HCT116 (cell line): ENCODE measurements at regions not wholly inside any gene's neighbourhood (a gene's known extent, or its start where the extent isn't known, plus 50 kb on each side); places are given as distances from the start of the nearest gene placed in this dataset.

Experiments
- ATAC-seq: fragments of 200-7000 bp; cut with Tn5 transposase; 2 replicates; pipeline ENCODE4 v1.9.1; 2020; ENCODE audit warnings: mild to moderate bottlenecking, moderate library complexity
- BruUV-seq: library from RNA; stranded (reverse); fragments of 400-500 nt; replicated peaks from 2 replicates; lab custom pipeline; 2021; lab: Mats Ljungman, UMichigan
- CTCF ChIA-PET: fragments of 300-600 bp; sonication (Branson Sonifier 250); formaldehyde crosslinking; loops from one replicate; lab custom pipeline; 2021; ENCODE audit warnings: antibody characterized with exemption; lab: Charles Lee
- POLR2A ChIA-PET: fragments of 300-600, 350-600 bp; sonication (Branson Sonifier 250); formaldehyde crosslinking; loops from one replicate; lab custom pipeline; 2021; ENCODE audit warnings: antibody characterized with exemption; lab: Charles Lee
- RAD21 ChIA-PET, 2 experiments: fragments of 300-600 bp; sonication (Branson Sonifier 250); formaldehyde crosslinking; loops; one replicate each; lab custom pipeline; 2023; ENCODE audit warnings: low total read pairs in 2 of 2; ENCODE audit not compliant: uncharacterized antibody in 2 of 2, unreplicated experiment in 2 of 2, low non-redundant PET in 1 of 2; lab: Charles Lee
- DNase-seq: peaks from one replicate; pipeline ENCODE4 v3.0.0-alpha.2; 2010; ENCODE audit warnings: low read depth, low spot score
- H2AFZ ChIP-seq: fragments of 200-600 bp; shearing (Covaris generic), sonication (generic); 2 replicates; pipeline ENCODE4 v1.6.1; 2017; ENCODE audit warnings: low read depth, mixed run types, mixed read lengths, antibody characterized with exemption, low read length; ENCODE audit not compliant: poor library complexity, severe bottlenecking
- H3K27ac ChIP-seq: 2 replicates; pipeline ENCODE4 v1.5.1; 2012; ENCODE audit warnings: low read depth, low read length
- H3K27me3 ChIP-seq: fragments of 200-600 bp; sonication (generic); 2 replicates; pipeline ENCODE4 v1.6.1; 2016; ENCODE audit warnings: mixed run types, low read length, mixed read lengths; ENCODE audit not compliant: insufficient read depth
- H3K36me3 ChIP-seq, 2 experiments: fragments of 200-500 bp in 1 of 2; fragments of 200-600 bp in 1 of 2; sonication (Bioruptor generic) in 1 of 2; sonication (generic) in 1 of 2; 2 replicates each; pipeline versions ENCODE4 v1.5.1 to v1.6.1; 2014 to 2016; ENCODE audit warnings: low read length in 2 of 2, inconsistent platforms in 1 of 2, mixed read lengths in 1 of 2, mixed run types in 1 of 2; ENCODE audit not compliant: insufficient read depth in 2 of 2, control insufficient read depth in 1 of 2
- H3K4me1 ChIP-seq, 2 experiments: fragments of 200-600 bp in 1 of 2; sonication (generic) in 1 of 2; 2 replicates each; pipeline versions ENCODE4 v1.5.1 to v1.6.1; 2012 to 2017; ENCODE audit warnings: low read length in 2 of 2, inconsistent platforms in 1 of 2, mild to moderate bottlenecking in 1 of 2, mixed read lengths in 1 of 2, mixed run types in 1 of 2, moderate library complexity in 1 of 2; ENCODE audit not compliant: insufficient read depth in 2 of 2, control insufficient read depth in 1 of 2
- H3K4me2 ChIP-seq: fragments of 200-600 bp; sonication (generic); 2 replicates; pipeline ENCODE4 v1.6.1; 2017; ENCODE audit warnings: mixed run types, low read length, mixed read lengths
- H3K4me3 ChIP-seq, 2 experiments: fragments of 200-600 bp in 1 of 2; sonication (generic) in 1 of 2; replicated peaks in 1 of 2; 2 replicates each; pipeline ENCODE4 v1.5.1; 2011 to 2016; ENCODE audit warnings: low read length in 2 of 2, control low read depth in 1 of 2, low read depth in 1 of 2, mild to moderate bottlenecking in 1 of 2, mixed read lengths in 1 of 2, mixed run types in 1 of 2
- H3K79me2 ChIP-seq: fragments of 200-600 bp; sonication (generic); 2 replicates; pipeline ENCODE4 v1.6.1; 2017; ENCODE audit warnings: mild to moderate bottlenecking, mixed run types, low read length, moderate library complexity, mixed read lengths; ENCODE audit not compliant: insufficient read depth
- H3K9ac ChIP-seq: fragments of 200-600 bp; sonication (generic); 2 replicates; pipeline ENCODE4 v1.6.1; 2016; ENCODE audit warnings: low read length, mixed read lengths
- H3K9me2 ChIP-seq: fragments of 200-600 bp; sonication (generic), shearing (Covaris generic); 2 replicates; pipeline ENCODE4 v1.6.1; 2017; ENCODE audit warnings: mixed run types, mild to moderate bottlenecking, moderate library complexity; ENCODE audit not compliant: insufficient read depth
- H3K9me3 ChIP-seq, 2 experiments: fragments of 200-500 bp in 1 of 2; fragments of 200-600 bp in 1 of 2; sonication (Bioruptor generic) in 1 of 2; sonication (generic) in 1 of 2; 2 replicates each; pipeline ENCODE4 v1.6.1; 2014 to 2017; ENCODE audit warnings: low read length in 2 of 2, mixed read lengths in 2 of 2, inconsistent platforms in 1 of 2, low read depth in 1 of 2, mild to moderate bottlenecking in 1 of 2, mixed run types in 1 of 2, moderate library complexity in 1 of 2; ENCODE audit not compliant: control insufficient read depth in 1 of 2, insufficient read depth in 1 of 2
- H4K20me1 ChIP-seq: fragments of 200-600 bp; sonication (generic), shearing (Covaris generic); 2 replicates; pipeline ENCODE4 v1.6.1; 2017; ENCODE audit warnings: mixed run types, mild to moderate bottlenecking, moderate library complexity; ENCODE audit not compliant: insufficient read depth
- ATF3 ChIP-seq: IDR thresholded peaks from 2 replicates; pipeline ENCODE4 v1.6.1; 2012
- CEBPB ChIP-seq: IDR thresholded peaks from 2 replicates; pipeline ENCODE4 v1.6.1; 2012; ENCODE audit warnings: low read depth
- CTCF ChIP-seq, 3 experiments: fragments of 200-600 bp in 1 of 3; sonication (generic) in 1 of 3; IDR thresholded peaks in 2 of 3; conservative IDR thresholded peaks in 1 of 3; 2 replicates each; pipeline ENCODE4 v1.5.1; 2012 to 2017; ENCODE audit warnings: low read depth in 2 of 3, low read length in 2 of 3, antibody characterized with exemption in 1 of 3, borderline replicate concordance in 1 of 3, control low read depth in 1 of 3, mild to moderate bottlenecking in 1 of 3, mixed read lengths in 1 of 3, mixed run types in 1 of 3, moderate library complexity in 1 of 3; ENCODE audit not compliant: insufficient read depth in 1 of 3
- EGR1 ChIP-seq: IDR thresholded peaks from 2 replicates; pipeline ENCODE4 v1.6.1; 2012; ENCODE audit warnings: low read depth
- EZH2 ChIP-seq: fragments of 200-600 bp; sonication (generic); IDR thresholded peaks from 2 replicates; pipeline ENCODE4 v1.6.1; 2017; ENCODE audit warnings: antibody characterized with exemption, mixed run types
- EZH2phosphoT487 ChIP-seq: fragments of 200-600 bp; IDR thresholded peaks from 2 replicates; pipeline ENCODE4 v1.6.1; 2018; ENCODE audit warnings: antibody characterized with exemption, borderline replicate concordance
- FOSL1 ChIP-seq: IDR thresholded peaks from 2 replicates; pipeline ENCODE4 v1.6.1; 2012; ENCODE audit warnings: low read depth
- TCF7L2 ChIP-seq: IDR thresholded peaks from 2 replicates; pipeline ENCODE4 v1.7.0; 2011; ENCODE audit warnings: borderline replicate concordance, inconsistent platforms; ENCODE audit not compliant: insufficient read depth, insufficient read length; ENCODE audit errors: extremely low read depth
- YY1 ChIP-seq: IDR thresholded peaks from 2 replicates; pipeline ENCODE4 v1.6.1; 2011; ENCODE audit warnings: low read length, low read depth, moderate library complexity, mild to moderate bottlenecking; ENCODE audit not compliant: insufficient replicate concordance; ENCODE audit errors: extremely low read depth
- ZFX ChIP-seq: fragments of 450-650 bp; IDR thresholded peaks from 2 replicates; pipeline ENCODE4 v1.6.1; 2017
- intact Hi-C: fragments of 100-400 bp; cut with micrococcal nuclease; formaldehyde crosslinking; loops from 2 replicates; pipeline ENCODE4 v1.10.0; 2022
- TF ChIP-seq, protein P1 (sequence below): IDR thresholded peaks from 2 replicates; pipeline ENCODE4 v1.6.1; 2012; ENCODE audit warnings: low read depth
- TF ChIP-seq, protein P2 (sequence below): IDR thresholded peaks from 2 replicates; pipeline ENCODE4 v1.6.1; 2011; ENCODE audit warnings: mild to moderate bottlenecking, low read length, moderate library complexity; ENCODE audit not compliant: insufficient replicate concordance; ENCODE audit errors: extremely low read depth

GRCh38 chr4:28926156-28926555, 1794.0 kb upstream of the PCDH7 start:
- BruUV-seq = no TSS peak
- DNase-seq = no peak
- intact Hi-C loops = no loop called here
- Histone ChIP-seq H3K9ac (no peak overlapping the region), H2AFZ (no peak overlapping the region)
- ChIA-PET RAD21 (no interaction called here), POLR2A (no interaction called here)
- no peak for TF ChIP-seq EZH2
- no peak for TF ChIP-seq TCF7L2
- TF ChIP-seq ZFX = no peak
- no peak for TF ChIP-seq YY1
- no peak for TF ChIP-seq ATF3
- TF ChIP-seq FOSL1 = no peak
- no peak for TF ChIP-seq EZH2phosphoT487
- TF ChIP-seq, all 23 proteins: peak for 0
- CTCF ChIA-PET = no interaction called here
- Histone ChIP-seq H4K20me1 (no peaks in the 10 kb centered on the region), H3K36me3 (no peaks in the 10 kb centered on the region), H3K27ac (no peak overlapping the region), H3K4me3 (no peak overlapping the region), H3K4me2 (no peak overlapping the region), H3K9me3 (no peaks in the 10 kb centered on the region), H3K4me1 (no peaks in the 10 kb centered on the region), H3K9me2 (no peaks in the 10 kb centered on the region), H3K27me3 (no peaks in the 10 kb centered on the region), H3K79me2 (no peaks in the 10 kb centered on the region)
- ATAC-seq = no peak

DNA sequence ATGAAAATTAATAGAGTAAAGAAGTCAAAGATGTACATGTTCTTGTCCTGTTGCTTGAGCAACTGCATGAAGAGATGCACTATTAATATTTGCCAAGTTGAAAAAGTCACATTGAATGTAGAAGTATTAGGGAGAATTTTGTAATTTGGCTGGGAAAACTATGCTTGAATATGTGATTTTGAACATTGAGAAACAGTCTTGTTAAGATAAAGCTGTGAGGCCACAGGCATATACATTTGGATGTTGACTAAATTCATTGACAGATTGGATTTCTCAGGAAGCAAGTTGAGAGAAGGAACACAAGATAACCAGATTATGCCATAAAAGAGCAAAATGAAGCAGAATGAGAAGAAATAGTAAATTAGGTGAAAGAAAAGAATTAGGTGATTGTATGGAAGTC, 1777.5 kb upstream of the PCDH7 start:
- H3K79me2 ChIP-seq = no peaks in the 10 kb centered on the region
- H3K9ac ChIP-seq = no peak overlapping the region
- H3K27ac ChIP-seq = no peak overlapping the region
- H4K20me1 ChIP-seq = no peaks in the 10 kb centered on the region
- RAD21 ChIA-PET = no interaction called here
- ATAC-seq (no peak), DNase-seq (no peak)
- H2AFZ ChIP-seq = no peak overlapping the region
- BruUV-seq = no TSS peak
- no peaks in the 10 kb centered on the region for H3K9me3 ChIP-seq
- POLR2A ChIA-PET = no interaction called here
- intact Hi-C loops = no loop called here
- no peak overlapping the region for H3K4me2 ChIP-seq
- CTCF ChIA-PET = no interaction called here
- H3K4me3 ChIP-seq = no peak overlapping the region
- H3K27me3 ChIP-seq = no peaks in the 10 kb centered on the region
- no peaks in the 10 kb centered on the region for H3K9me2 ChIP-seq
- H3K4me1 ChIP-seq = no peaks in the 10 kb centered on the region
- H3K36me3 ChIP-seq = no peaks in the 10 kb centered on the region
- TF ChIP-seq CTCF (IDR thresholded peaks at IDR 0.05 in 2 of 3, conservative IDR thresholded peaks at IDR 0.05 in 1 of 3; ENCODE audit: borderline replicate concordance in 1 of 3, insufficient read depth in 1 of 3, low read depth in 2 of 3, low read length in 2 of 3) (no peak), ATF3 (no peak), EGR1 (no peak), CEBPB (no peak)
- TF ChIP-seq, protein P1, sequence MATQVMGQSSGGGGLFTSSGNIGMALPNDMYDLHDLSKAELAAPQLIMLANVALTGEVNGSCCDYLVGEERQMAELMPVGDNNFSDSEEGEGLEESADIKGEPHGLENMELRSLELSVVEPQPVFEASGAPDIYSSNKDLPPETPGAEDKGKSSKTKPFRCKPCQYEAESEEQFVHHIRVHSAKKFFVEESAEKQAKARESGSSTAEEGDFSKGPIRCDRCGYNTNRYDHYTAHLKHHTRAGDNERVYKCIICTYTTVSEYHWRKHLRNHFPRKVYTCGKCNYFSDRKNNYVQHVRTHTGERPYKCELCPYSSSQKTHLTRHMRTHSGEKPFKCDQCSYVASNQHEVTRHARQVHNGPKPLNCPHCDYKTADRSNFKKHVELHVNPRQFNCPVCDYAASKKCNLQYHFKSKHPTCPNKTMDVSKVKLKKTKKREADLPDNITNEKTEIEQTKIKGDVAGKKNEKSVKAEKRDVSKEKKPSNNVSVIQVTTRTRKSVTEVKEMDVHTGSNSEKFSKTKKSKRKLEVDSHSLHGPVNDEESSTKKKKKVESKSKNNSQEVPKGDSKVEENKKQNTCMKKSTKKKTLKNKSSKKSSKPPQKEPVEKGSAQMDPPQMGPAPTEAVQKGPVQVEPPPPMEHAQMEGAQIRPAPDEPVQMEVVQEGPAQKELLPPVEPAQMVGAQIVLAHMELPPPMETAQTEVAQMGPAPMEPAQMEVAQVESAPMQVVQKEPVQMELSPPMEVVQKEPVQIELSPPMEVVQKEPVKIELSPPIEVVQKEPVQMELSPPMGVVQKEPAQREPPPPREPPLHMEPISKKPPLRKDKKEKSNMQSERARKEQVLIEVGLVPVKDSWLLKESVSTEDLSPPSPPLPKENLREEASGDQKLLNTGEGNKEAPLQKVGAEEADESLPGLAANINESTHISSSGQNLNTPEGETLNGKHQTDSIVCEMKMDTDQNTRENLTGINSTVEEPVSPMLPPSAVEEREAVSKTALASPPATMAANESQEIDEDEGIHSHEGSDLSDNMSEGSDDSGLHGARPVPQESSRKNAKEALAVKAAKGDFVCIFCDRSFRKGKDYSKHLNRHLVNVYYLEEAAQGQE = no peak
- TF ChIP-seq, protein P2, sequence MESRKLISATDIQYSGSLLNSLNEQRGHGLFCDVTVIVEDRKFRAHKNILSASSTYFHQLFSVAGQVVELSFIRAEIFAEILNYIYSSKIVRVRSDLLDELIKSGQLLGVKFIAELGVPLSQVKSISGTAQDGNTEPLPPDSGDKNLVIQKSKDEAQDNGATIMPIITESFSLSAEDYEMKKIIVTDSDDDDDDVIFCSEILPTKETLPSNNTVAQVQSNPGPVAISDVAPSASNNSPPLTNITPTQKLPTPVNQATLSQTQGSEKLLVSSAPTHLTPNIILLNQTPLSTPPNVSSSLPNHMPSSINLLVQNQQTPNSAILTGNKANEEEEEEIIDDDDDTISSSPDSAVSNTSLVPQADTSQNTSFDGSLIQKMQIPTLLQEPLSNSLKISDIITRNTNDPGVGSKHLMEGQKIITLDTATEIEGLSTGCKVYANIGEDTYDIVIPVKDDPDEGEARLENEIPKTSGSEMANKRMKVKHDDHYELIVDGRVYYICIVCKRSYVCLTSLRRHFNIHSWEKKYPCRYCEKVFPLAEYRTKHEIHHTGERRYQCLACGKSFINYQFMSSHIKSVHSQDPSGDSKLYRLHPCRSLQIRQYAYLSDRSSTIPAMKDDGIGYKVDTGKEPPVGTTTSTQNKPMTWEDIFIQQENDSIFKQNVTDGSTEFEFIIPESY = no peak
